HepG2 (cell line): ENCODE measurements at regions not wholly inside any gene's neighbourhood (a gene's known extent, or its start where the extent isn't known, plus 50 kb on each side); places are given as distances from the start of the nearest gene placed in this dataset.

ENCODE experiments used
- ATAC-seq: fragments of 200-7000 bp; cut with Tn5 transposase; 3 replicates; pipeline ENCODE4 v1.9.1; 2020; ENCODE audit warnings: mild to moderate bottlenecking, moderate library complexity
- BruUV-seq: library from RNA; stranded (reverse); fragments of 400-500 nt; replicated peaks from 2 replicates; lab custom pipeline; 2021; lab: Mats Ljungman, UMichigan
- CTCF ChIA-PET: fragments of 300-600 bp; formaldehyde crosslinking; extraction: SDS; loops from one replicate; lab custom pipeline; 2021; ENCODE audit warnings: low total read pairs, inconsistent platforms, low intra/inter-chr PET ratio; lab: Yijun Ruan, JAX
- POLR2A ChIA-PET: fragments of 350-600 bp; sonication (Branson Sonifier 250); formaldehyde crosslinking; loops from one replicate; lab custom pipeline; 2020; ENCODE audit warnings: antibody characterized with exemption, inconsistent platforms; lab: Yijun Ruan, JAX
- DNase-seq: peaks from one replicate; pipeline ENCODE4 v3.0.0-alpha.2; 2015; ENCODE audit warnings: low spot score
- FAIRE-seq: peaks from 3 replicates; lab custom pipeline; 2011; peaks lifted over from hg19 to GRCh38; lab: Jason Lieb, UNC
- H2AFZ ChIP-seq: one replicate; pipeline ENCODE4 v1.6.1; 2011; ENCODE audit warnings: low read length, inconsistent platforms
- H3K27ac ChIP-seq: fragments of 300-600 bp; 3 replicates; pipeline ENCODE4 v1.8.0; 2011; ENCODE audit warnings: mixed run types, mild to moderate bottlenecking, mixed read lengths, low read length, inconsistent platforms; ENCODE audit not compliant: insufficient read depth; ENCODE audit errors: extremely low read length
- H3K27me3 ChIP-seq, 2 experiments: fragments of 200-600 bp in 1 of 2; 2 replicates in 1 of 2; 3 replicates in 1 of 2; pipeline versions ENCODE4 v1.6.0 to v1.8.0; 2011; ENCODE audit warnings: low read length in 2 of 2, mild to moderate bottlenecking in 2 of 2, moderate library complexity in 2 of 2, inconsistent platforms in 1 of 2; ENCODE audit not compliant: insufficient read depth in 2 of 2, control insufficient read depth in 1 of 2
- H3K36me3 ChIP-seq, 2 experiments: fragments of 200-600 bp in 1 of 2; replicated peaks in 1 of 2; 2 replicates in 1 of 2; 3 replicates in 1 of 2; pipeline versions ENCODE4 v1.5.1 to v1.8.0; 2011; ENCODE audit warnings: low read length in 2 of 2, inconsistent platforms in 1 of 2; ENCODE audit not compliant: insufficient read depth in 2 of 2, control insufficient read depth in 1 of 2
- H3K4me1 ChIP-seq: 2 replicates; pipeline ENCODE4 v1.5.1; 2012; ENCODE audit warnings: low read length, inconsistent platforms; ENCODE audit not compliant: insufficient read depth
- H3K4me2 ChIP-seq: 2 replicates; pipeline ENCODE4 v1.6.0; 2011; ENCODE audit warnings: low read depth, low read length, inconsistent platforms
- H3K4me3 ChIP-seq, 3 experiments: fragments of 200-600 bp in 1 of 3; sonication (generic), shearing (Covaris generic) in 1 of 3; replicated peaks in 1 of 3; 2 replicates each; pipeline ENCODE4 v1.5.1; 2011 to 2016; ENCODE audit warnings: low read length in 3 of 3, inconsistent platforms in 2 of 3, low read depth in 2 of 3, mild to moderate bottlenecking in 2 of 3, control low read depth in 1 of 3, mixed read lengths in 1 of 3; ENCODE audit not compliant: insufficient read depth in 1 of 3
- H3K79me2 ChIP-seq: one replicate; pipeline ENCODE4 v1.6.1; 2011; ENCODE audit warnings: low read length, inconsistent platforms; ENCODE audit not compliant: insufficient read depth
- H3K9ac ChIP-seq: 2 replicates; pipeline ENCODE4 v1.6.0; 2011; ENCODE audit warnings: mild to moderate bottlenecking, low read depth, low read length, inconsistent platforms; ENCODE audit not compliant: insufficient read depth
- H3K9me3 ChIP-seq: 2 replicates; pipeline ENCODE4 v1.5.1; 2012; ENCODE audit warnings: mild to moderate bottlenecking, low read length
- H4K20me1 ChIP-seq: 2 replicates; pipeline ENCODE4 v1.6.0; 2011; ENCODE audit warnings: inconsistent platforms, mild to moderate bottlenecking, low read length, moderate library complexity; ENCODE audit not compliant: insufficient read depth
- ARID3A ChIP-seq: IDR thresholded peaks from 2 replicates; pipeline ENCODE4 v1.6.1; 2012; ENCODE audit warnings: low read depth, low read length, improper control_type of control experiment
- MED13 ChIP-seq: sonication (generic); formaldehyde crosslinking; IDR thresholded peaks from 2 replicates; pipeline ENCODE4 v1.5.0; 2020; ENCODE audit warnings: missing genetic modification reagents
- MXD4 ChIP-seq: IDR thresholded peaks from 2 replicates; pipeline ENCODE4 v1.6.1; 2016; ENCODE audit warnings: mild to moderate bottlenecking, missing biosample characterization, missing genetic modification reagents
- RAD51 ChIP-seq: fragments of 450-650 bp; IDR thresholded peaks from 2 replicates; pipeline ENCODE4 v1.6.1; 2016; ENCODE audit warnings: borderline replicate concordance
- RBFOX2 ChIP-seq: fragments of 200-400 bp; formaldehyde crosslinking; IDR thresholded peaks from 2 replicates; pipeline ENCODE4 v1.6.1; 2017; ENCODE audit warnings: low read depth, mild to moderate bottlenecking, low read length
- TERF1 ChIP-seq: sonication (generic); formaldehyde crosslinking; IDR thresholded peaks from 2 replicates; pipeline ENCODE4 v1.8.0; 2022; ENCODE audit warnings: mild to moderate bottlenecking, missing genetic modification reagents, moderate library complexity
- ZFP62 ChIP-seq: sonication (generic); formaldehyde crosslinking; IDR thresholded peaks from 2 replicates; pipeline ENCODE4 v1.4.0; 2020; ENCODE audit warnings: missing genetic modification reagents
- ZNF230 ChIP-seq: sonication (generic); formaldehyde crosslinking; IDR thresholded peaks from 2 replicates; pipeline ENCODE4 v1.4.0; 2020; ENCODE audit warnings: mild to moderate bottlenecking, missing genetic modification reagents
- ZNF564 ChIP-seq: sonication (generic); formaldehyde crosslinking; IDR thresholded peaks from 2 replicates; pipeline ENCODE4 v1.8.1; 2023; ENCODE audit warnings: mild to moderate bottlenecking, missing genetic modification reagents
- ZNF577 ChIP-seq: sonication (generic); formaldehyde crosslinking; IDR thresholded peaks from 2 replicates; pipeline ENCODE4 v1.4.0; 2020; ENCODE audit warnings: mild to moderate bottlenecking, low read depth, missing genetic modification reagents, borderline replicate concordance
- ZNF839 ChIP-seq: sonication (generic); formaldehyde crosslinking; IDR thresholded peaks from 2 replicates; pipeline ENCODE4 v1.4.0; 2020; ENCODE audit warnings: missing genetic modification reagents, mild to moderate bottlenecking, borderline replicate concordance
- WGBS: methylation state at CpG from one replicate; pipeline ENCODE4 v1.1.6; 2017; ENCODE audit warnings: low lambda C conversion rate; 5-methylcytosine and 5-hydroxymethylcytosine counted together
- in situ Hi-C: cut with HindIII; loops from 2 replicates; pipeline ENCODE4 v1.10.0; 2017; ENCODE audit warnings: low pct_unique_long_range_greater_than_20kb; ENCODE audit not compliant: extremely low pct_ligation_motif_present
- intact Hi-C: fragments of 100-400 bp; cut with micrococcal nuclease; formaldehyde crosslinking; loops from one replicate; pipeline ENCODE4 v1.10.0; 2022; ENCODE audit not compliant: unreplicated experiment

GRCh38 chrX:68934922-68935321, 106.1 kb downstream of the EFNB1 start:
- no peak for ATAC-seq
- Histone ChIP-seq H3K27me3 (no peaks in the 10 kb centered on the region), H3K9me3 (no peaks in the 10 kb centered on the region), H3K4me3 (no peak overlapping the region), H3K36me3 (no peaks in the 10 kb centered on the region), H3K27ac (no peak overlapping the region), H3K79me2 (no peaks in the 10 kb centered on the region), H3K4me1 (no peaks in the 10 kb centered on the region), H4K20me1 (no peaks in the 10 kb centered on the region), H3K4me2 (no peak overlapping the region), H2AFZ (no peak overlapping the region), H3K9ac (no peak overlapping the region)
- ChIA-PET POLR2A (no interaction called here), CTCF (no interaction called here)
- no peak for DNase-seq
- no TSS peak for BruUV-seq
- TF ChIP-seq ZNF577: no peak
- no peak for TF ChIP-seq RBFOX2
- no peak for TF ChIP-seq ZNF564 (CRISPR knock-in tag)
- no peak for TF ChIP-seq MED13
- no peak for TF ChIP-seq ARID3A
- no peak for TF ChIP-seq ZNF230 (CRISPR knock-in tag)
- no peak for TF ChIP-seq ZFP62
- no peak for TF ChIP-seq RAD51
- no peak for TF ChIP-seq ZNF839
- no peak for TF ChIP-seq MXD4 (CRISPR knock-in tag)
- TF ChIP-seq TERF1 (CRISPR knock-in tag): no peak
- in situ Hi-C loops (no loop called here), intact Hi-C loops (no loop called here)
- 0% methylated on average over 2 of the region's 6 CpGs for WGBS
- no peak for FAIRE-seq
